ENCODE measurements at regions not wholly inside any gene's neighbourhood (a gene's known extent, or its start where the extent isn't known, plus 50 kb on each side); places are given as distances from the start of the nearest gene placed in this dataset.

GRCh38 chr3:153623834-153624233 lies 461.8 kb downstream of the RAP2B start:
- Histone ChIP-seq H2AFZ (ENCODE audit: low read depth, low read length) (no peak overlapping the region), H3K9me3 (ENCODE audit: insufficient read depth, low read length, severe bottlenecking) (no peaks in the 10 kb centered on the region), H4K20me1 (ENCODE audit: insufficient read depth, low read length) (no peaks in the 10 kb centered on the region), H3K4me1 (ENCODE audit: insufficient read depth, low read length) (no peaks in the 10 kb centered on the region), H3K36me3 (ENCODE audit: insufficient read depth, low read length) (no peaks in the 10 kb centered on the region), H3K79me2 (ENCODE audit: insufficient read depth, low read length) (no peaks in the 10 kb centered on the region), H3K4me2 (ENCODE audit: insufficient read depth, low read length) (no peak overlapping the region), H3K27me3 (ENCODE audit: insufficient read depth, low read length, poor library complexity) (no peaks in the 10 kb centered on the region), H3K4me3 (ENCODE audit: low read depth in 1 of 2, low read length in 2 of 2) (no peak overlapping the region), H3K27ac (ENCODE audit: low read length) (no peak overlapping the region), H3K9ac (ENCODE audit: low read depth, low read length) (no peak overlapping the region)
- ATAC-seq (ENCODE audit: insufficient read depth, low read depth), result no peak
- no peak for DNase-seq
- no peak for TF ChIP-seq EZH2 (IDR thresholded peaks at IDR 0.05; ENCODE audit: borderline replicate concordance, low read depth, low read length, severe bottlenecking)
- TF ChIP-seq, protein P1, sequence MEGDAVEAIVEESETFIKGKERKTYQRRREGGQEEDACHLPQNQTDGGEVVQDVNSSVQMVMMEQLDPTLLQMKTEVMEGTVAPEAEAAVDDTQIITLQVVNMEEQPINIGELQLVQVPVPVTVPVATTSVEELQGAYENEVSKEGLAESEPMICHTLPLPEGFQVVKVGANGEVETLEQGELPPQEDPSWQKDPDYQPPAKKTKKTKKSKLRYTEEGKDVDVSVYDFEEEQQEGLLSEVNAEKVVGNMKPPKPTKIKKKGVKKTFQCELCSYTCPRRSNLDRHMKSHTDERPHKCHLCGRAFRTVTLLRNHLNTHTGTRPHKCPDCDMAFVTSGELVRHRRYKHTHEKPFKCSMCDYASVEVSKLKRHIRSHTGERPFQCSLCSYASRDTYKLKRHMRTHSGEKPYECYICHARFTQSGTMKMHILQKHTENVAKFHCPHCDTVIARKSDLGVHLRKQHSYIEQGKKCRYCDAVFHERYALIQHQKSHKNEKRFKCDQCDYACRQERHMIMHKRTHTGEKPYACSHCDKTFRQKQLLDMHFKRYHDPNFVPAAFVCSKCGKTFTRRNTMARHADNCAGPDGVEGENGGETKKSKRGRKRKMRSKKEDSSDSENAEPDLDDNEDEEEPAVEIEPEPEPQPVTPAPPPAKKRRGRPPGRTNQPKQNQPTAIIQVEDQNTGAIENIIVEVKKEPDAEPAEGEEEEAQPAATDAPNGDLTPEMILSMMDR (IDR thresholded peaks at IDR 0.05; ENCODE audit: borderline replicate concordance, extremely low read depth, low read length, poor library complexity, severe bottlenecking), result no peak

DNA sequence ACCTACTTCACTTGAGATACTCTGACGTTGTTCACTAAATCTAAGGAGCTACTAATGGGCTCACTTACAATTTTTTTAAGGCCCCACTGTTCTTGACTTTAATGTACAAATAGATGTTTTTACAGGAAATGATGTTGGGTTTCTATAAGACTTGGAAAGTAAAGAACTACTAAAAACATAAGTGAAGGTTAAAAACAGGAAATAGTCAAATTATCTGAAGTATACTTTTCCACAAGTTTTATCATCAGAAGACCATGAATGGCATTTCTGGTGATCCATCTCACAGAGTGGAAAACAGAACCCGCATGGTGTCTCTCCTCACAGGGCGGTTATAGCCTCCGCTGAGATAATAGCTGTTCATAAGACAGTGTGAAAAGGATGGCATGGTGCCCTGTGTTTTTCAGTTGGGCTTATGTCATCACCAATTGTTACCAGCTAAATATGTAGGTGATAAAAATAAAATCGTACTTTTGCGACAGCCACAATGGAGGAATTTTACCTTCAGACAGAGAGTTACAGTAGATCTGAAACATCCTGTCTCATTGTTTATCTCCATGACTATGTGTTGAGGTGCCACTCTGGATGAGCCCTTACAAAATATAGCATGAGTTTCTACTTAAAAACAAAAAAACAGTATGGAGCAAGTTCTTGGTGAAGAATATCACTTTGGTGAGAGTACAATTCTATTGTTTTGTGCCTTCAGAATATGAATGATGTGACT lies 462.4 kb downstream of the RAP2B start:
- no peaks in the 10 kb centered on the region for H3K4me1 ChIP-seq (ENCODE audit: insufficient read depth, low read length)
- H3K9me3 ChIP-seq (ENCODE audit: insufficient read depth, low read length, severe bottlenecking), result no peaks in the 10 kb centered on the region
- TF ChIP-seq, protein P1 (IDR thresholded peaks at IDR 0.05; ENCODE audit: borderline replicate concordance, extremely low read depth, low read length, poor library complexity, severe bottlenecking), result no peak
- TF ChIP-seq EZH2 (IDR thresholded peaks at IDR 0.05; ENCODE audit: borderline replicate concordance, low read depth, low read length, severe bottlenecking), result no peak
- H3K4me3 ChIP-seq (ENCODE audit: low read depth in 1 of 2, low read length in 2 of 2), result no peak overlapping the region
- no peaks in the 10 kb centered on the region for H3K27me3 ChIP-seq (ENCODE audit: insufficient read depth, low read length, poor library complexity)
- H3K27ac ChIP-seq (ENCODE audit: low read length), result no peak overlapping the region
- H3K36me3 ChIP-seq (ENCODE audit: insufficient read depth, low read length), result no peaks in the 10 kb centered on the region
- no peak overlapping the region for H2AFZ ChIP-seq (ENCODE audit: low read depth, low read length)
- no peak for DNase-seq
- no peaks in the 10 kb centered on the region for H4K20me1 ChIP-seq (ENCODE audit: insufficient read depth, low read length)
- ATAC-seq (ENCODE audit: insufficient read depth, low read depth), result no peak
- H3K9ac ChIP-seq (ENCODE audit: low read depth, low read length), result no peak overlapping the region
- no peaks in the 10 kb centered on the region for H3K79me2 ChIP-seq (ENCODE audit: insufficient read depth, low read length)
- no peak overlapping the region for H3K4me2 ChIP-seq (ENCODE audit: insufficient read depth, low read length)

DNA sequence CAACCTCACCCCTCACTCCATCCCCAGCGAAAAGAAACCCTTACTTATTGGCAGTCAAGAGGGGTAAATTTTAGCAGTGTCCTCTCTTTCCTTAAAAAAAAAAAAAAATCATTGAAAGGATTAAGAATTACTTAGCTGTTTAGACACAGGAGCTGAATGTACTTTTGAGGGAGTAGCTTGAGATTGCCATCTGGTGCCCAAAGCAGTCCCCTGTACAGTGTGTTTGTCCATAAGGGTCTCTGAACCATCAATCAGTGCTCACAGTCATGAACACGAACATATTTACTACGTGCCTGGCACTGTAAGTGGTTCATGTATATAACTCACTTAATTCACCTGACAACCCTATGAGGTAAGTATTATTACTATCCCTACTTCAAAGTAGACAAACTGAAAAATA lies 463.5 kb downstream of the RAP2B start:
- H3K27me3 ChIP-seq (ENCODE audit: insufficient read depth, low read length, poor library complexity), result no peaks in the 10 kb centered on the region
- no peaks in the 10 kb centered on the region for H3K36me3 ChIP-seq (ENCODE audit: insufficient read depth, low read length)
- no peak overlapping the region for H2AFZ ChIP-seq (ENCODE audit: low read depth, low read length)
- no peak overlapping the region for H3K9ac ChIP-seq (ENCODE audit: low read depth, low read length)
- no peaks in the 10 kb centered on the region for H3K4me1 ChIP-seq (ENCODE audit: insufficient read depth, low read length)
- no peaks in the 10 kb centered on the region for H3K79me2 ChIP-seq (ENCODE audit: insufficient read depth, low read length)
- DNase-seq (no peak), ATAC-seq (ENCODE audit: insufficient read depth, low read depth) (no peak)
- no peak for TF ChIP-seq EZH2 (IDR thresholded peaks at IDR 0.05; ENCODE audit: borderline replicate concordance, low read depth, low read length, severe bottlenecking)
- TF ChIP-seq, protein P1 (IDR thresholded peaks at IDR 0.05; ENCODE audit: borderline replicate concordance, extremely low read depth, low read length, poor library complexity, severe bottlenecking), result no peak
- no peak overlapping the region for H3K27ac ChIP-seq (ENCODE audit: low read length)
- no peak overlapping the region for H3K4me3 ChIP-seq (ENCODE audit: low read depth in 1 of 2, low read length in 2 of 2)
- H3K4me2 ChIP-seq (ENCODE audit: insufficient read depth, low read length), result no peak overlapping the region
- no peaks in the 10 kb centered on the region for H4K20me1 ChIP-seq (ENCODE audit: insufficient read depth, low read length)
- H3K9me3 ChIP-seq (ENCODE audit: insufficient read depth, low read length, severe bottlenecking), result no peaks in the 10 kb centered on the region
